ENCODE measurements at regions not wholly inside any gene's neighbourhood (a gene's known extent, or its start where the extent isn't known, plus 50 kb on each side); places are given as distances from the start of the nearest gene placed in this dataset.
"Not testable (repeated sequence)": the region's sequence is repeated elsewhere in the genome, so short reads cannot be mapped to it uniquely, and the experiment has no call there.

DNA sequence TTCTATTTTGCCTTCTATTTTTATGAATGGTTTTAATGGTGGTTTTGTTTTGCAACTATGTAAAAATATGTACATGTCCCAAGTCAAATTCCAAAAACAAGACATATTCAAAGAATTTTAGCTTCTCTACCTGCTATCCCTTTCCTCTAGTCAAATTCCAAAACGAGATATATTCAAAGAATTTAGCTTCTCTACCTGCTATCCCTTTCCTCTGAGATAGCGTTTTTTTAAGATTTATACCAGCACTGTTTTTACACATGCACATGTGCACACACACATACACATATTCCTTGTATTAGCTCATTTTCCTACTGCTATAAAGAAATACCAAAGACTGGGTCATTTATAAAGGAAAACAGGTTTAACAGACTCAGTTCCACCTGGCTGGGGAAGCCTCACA is 199.1 kb upstream of the ARL4C start:
- no peak for DNase-seq (ENCODE audit: low read depth, low spot score)

DNA sequence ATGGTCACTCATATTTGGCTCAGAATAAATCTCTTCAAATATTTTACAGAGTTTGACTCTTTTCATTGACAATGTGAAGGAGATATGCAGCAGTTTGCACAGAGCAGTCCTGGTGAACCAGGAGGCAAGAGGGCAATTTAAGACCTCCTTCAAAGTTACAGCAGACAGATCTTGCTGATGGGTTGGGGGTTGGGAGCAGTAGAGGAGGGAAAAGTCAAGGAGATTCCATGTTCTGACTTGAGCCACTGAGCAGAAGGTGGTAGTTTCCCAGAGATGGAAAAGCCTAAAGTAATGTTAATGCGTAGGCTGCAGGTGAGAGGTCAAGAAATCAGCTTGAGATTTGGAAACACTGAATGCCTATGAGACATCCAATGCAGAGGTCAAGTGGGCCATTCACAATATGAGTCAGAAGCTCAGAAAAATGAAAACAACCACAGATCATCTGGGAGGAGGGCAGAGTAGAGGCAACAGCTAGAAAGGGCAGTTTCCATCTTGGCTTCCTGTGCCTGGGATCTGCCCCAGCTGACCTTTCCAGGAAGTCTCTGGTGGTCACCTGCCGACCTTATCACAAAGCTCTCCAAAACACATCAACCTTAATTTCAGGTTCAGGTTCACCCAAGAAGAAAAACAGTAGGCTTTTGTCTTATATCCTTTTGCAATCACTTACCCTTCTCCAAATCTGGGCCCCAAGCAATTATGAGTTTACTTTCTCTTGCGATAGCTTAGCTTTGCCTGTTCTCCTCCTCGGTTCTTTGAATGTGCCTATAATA is 197.5 kb upstream of the ARL4C start:
- no peak for DNase-seq (ENCODE audit: low read depth, low spot score)

DNA sequence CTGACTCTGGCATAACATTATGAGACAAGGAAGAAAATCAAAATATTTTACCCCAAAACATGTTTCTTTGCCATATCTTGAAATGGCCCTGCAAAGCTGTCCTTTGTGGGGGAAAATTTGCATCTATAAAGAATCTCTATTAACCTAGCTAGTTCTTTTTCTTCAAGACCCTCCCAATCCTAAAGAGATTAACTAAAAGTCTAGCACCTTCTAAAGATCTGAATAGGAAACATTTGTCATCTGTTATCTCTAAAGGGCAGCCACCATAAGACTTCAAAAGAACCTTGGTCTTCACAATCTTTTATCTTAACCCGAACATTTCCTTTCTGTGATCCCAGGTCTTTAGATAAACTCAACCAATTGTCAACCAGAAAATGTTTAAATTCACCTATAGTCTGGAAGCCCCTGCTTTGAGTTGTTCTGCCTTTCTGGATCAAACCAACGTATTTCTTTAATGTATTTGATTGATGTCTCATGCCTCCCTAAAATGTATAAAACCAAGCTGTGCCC is 196.9 kb upstream of the ARL4C start:
- DNase-seq (ENCODE audit: low read depth, low spot score): not testable (repeated sequence)

DNA sequence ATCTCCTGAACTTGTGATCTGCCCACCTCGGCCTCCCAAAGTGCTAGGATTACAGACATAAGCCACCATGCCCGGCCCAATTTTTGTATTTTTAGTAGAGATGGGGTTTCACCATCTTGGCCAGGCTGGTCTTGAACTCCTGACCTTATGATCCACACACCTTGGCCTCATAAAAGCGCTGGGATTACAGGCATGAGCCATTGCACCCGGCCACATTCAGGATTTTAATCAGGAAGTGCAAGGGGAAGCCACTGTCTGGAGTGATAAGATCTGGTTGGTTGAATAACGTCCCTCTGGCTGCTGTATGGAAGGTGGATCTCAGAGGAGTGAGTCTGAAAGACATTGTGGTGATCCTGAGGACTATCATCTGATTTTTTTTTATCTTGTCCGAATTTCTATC is 196.3 kb upstream of the ARL4C start:
- not testable (repeated sequence) for DNase-seq (ENCODE audit: low read depth, low spot score)

DNA sequence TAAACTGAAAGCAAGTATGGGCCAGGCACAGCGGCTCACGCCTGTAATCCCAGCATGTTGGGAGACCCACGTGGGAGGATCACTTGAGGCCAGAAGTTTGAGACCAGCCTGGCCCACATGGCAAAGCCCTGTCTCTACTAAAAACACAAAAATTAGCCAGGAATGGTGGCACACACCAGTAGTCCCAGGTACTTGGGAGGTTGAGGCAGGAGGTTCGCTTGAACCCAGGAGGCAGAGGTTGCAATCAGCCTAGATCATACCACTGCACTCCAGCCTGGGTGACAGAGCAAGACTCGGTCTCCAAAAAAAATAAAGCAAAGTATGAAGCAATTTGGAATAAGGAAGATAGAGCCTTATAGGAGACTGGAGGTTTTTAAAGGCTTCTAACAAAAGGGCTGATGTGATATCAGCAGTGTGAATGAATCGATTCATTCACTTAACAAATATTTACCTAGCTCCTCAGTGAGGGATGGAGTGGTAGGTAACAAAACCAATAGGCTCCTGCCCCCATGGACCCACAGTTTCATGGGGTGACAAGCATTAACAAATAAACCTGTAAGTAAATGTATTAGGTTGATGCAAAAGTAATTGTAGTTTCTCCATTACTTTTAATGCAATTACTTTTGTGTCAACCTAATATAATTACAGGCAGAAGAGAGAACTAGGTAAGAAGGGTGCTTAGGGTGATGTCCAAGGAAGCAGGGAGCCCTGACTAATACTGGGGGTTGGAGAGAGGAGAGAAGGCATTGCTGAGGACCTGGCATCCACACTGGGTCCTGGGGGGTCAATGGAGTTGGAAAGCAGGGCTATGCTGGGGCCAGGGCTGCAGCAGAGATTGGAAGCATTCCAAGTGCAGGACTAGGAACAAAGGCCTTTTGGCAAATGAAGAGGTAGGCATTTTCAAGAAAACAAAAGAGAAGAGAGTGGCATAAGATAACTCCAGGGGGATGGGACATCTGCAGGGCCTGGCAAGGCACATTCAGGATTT is 195.4 kb upstream of the ARL4C start:
- DNase-seq (ENCODE audit: low read depth, low spot score): no peak

DNA sequence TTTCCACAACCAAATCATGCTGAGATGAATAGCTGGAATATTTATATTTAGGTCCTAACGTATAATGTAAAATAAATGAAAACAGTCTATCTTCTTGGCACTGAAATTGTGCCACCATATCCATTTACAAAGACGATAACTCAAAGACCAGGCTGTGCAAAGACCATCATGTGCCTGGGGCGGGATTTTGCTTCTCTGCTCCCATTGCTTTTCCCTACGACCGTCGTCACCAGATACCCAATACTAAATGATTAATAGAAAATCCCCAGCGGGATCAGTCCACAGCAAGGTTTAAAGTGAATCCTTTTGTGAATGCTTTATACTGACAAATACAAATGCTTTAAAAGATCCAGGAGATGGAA is 194.3 kb upstream of the ARL4C start:
- no peak for DNase-seq (ENCODE audit: low read depth, low spot score)

DNA sequence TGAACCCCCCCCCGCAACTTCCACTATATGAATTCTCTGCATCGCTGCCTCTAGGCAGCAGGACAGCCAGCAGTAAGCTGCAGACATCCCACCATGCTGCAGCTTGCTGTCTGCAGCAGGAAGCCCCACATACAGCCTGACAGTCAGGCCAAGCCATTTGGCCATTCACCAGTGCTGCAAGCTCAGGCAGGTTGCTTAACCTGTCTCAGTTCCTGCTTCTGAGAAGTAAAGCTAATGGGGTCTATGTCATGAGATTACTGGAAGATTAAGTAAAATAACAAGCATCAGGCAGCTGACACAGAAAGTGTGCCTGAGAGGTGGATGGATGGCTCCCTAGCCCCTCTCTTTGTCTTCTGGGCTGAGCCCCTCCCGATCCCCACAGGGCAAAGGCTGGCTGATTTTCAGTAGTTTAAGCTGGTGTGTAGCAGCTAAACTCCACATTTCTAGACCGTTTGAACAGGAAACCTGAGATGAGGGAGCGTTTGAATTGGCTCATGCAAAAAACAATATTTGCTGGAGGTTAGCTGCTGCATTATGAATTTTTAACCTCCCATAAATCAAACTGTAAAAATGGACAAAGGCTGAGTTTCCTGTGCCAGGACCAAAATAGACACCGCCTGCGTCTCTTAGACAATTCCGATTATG is 193.8 kb upstream of the ARL4C start:
- peak; percentile 32 for DNase-seq (ENCODE audit: low read depth, low spot score)

DNA sequence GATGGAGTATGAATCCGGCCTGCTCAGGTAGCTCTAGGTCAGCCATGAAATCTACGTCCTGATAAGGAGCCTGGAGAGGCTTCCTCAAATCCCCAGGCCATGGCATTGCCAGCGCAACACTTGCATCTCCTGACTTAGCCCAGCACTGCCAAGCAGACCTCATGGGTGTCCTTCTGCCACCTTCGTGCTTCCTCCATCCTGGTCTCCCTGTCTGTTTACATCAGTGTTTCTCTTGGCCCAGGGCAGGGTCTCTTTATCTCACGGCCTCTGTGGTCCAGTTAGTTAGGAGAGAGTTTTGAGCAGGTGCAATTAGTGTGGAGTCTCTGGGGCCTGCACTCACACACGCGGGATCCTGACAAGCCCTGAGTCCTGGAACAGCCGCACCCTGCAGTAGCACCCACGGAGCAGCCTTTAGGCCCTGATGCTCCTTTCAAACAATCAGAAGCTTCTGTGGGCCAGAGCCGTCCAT is 193.1 kb upstream of the ARL4C start:
- no peak for DNase-seq (ENCODE audit: low read depth, low spot score)

DNA sequence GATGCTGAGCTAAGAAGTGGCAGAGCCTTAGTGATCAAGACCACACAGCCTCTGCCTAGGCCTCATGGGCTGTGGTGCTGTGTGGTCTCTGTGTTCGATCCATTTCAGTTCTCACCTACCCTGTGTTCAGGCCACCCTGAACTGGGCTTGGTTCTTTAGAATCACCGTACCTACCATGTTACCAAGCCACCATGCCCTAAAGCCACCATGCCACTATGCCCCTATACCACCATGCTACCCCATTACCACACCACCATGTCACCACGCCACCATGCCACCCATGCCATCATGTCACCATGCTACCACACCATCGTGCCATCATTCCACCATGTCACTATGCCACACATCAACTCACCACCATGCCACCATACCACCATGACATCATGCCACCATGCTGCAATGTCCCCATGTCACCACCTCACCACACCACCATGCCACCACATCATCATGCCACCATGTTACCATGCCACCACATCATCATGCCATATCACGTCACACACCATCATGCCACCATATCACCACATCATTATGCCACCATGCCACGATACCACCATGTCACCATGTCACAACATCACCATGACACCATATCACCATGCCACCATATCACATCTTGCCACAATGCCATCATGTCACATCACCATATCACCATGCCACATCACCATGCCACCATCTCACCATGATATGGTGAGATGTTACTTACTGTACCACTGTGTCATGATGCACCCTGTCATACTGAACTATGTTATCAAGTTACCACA is 191.0 kb upstream of the ARL4C start:
- DNase-seq (ENCODE audit: low read depth, low spot score): no peak

DNA sequence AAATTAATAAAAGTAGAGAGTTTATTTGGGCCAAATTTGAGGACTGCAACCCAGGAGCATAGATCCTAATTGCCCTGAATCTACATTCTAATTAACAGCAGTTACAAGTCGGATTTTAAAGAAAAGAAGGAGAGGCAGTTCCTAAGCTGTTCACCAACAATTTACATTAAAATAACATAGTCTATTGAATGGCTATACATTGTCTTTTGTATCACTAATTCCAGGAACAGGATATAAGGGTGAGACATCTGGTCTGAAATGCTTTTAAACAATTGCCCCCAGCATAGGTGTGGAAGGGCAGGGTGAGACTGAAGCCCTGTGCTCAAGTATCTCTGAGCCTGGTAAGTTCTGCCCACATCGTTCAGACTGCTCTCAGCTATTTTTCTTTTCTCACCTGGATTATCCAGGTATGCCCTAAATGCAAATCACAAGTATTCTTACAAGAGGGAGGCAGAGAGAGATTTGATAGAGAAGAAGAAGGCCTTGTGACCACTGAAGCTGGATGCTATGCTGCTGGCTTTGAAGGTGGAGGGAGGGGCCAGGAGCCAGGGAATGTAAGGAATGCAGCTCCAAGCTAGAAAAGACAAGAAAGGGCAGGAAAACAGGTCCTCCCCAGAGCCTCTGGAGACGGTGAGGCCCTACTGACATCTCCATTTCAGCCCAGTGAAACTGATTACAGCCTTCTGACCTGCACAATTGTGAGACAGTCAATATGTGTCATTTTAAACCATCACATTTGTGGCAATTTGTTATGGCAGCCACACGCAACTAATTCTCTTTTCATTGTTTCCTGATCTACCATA is 189.4 kb upstream of the ARL4C start:
- DNase-seq (ENCODE audit: low read depth, low spot score): peak; percentile 87

DNA sequence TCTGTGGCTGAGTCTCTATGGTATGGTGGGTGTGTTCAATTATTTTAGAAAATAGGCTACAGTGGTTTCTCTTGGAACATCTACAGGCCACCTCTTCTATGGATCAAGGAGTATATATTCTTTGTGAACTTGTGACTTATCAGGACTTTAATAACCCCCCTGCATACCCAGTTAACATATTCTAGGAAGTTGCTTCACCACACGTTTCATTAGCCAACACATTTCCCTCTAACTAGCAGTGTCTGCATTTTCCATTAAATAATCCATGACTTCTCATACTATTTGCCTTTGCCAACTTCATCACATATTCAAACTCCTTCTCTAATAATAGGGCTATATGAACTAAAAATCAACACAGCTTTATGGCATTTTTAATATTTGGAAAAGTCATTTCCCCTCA is 187.6 kb upstream of the ARL4C start:
- no peak for DNase-seq (ENCODE audit: low read depth, low spot score)

DNA sequence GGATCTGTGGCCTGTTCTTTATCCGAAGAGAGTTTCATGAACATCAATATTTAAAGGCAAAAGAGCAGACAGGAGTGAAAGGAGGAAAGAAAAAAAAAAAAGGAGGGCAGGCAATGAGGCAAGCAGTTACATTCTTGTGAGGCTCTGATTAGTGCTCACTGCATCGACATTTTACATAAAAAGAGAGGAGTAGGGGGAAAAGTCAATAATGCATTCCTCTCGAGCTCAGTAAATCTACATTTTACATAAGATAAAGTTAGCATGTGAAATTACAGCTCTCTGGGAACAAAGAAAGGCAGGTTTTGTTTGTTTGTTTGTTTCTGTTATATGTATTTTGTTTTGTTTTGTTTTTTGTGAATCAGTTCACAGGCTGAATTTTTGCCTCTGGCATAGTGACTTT is 187.1 kb upstream of the ARL4C start:
- DNase-seq (ENCODE audit: low read depth, low spot score): no peak

DNA sequence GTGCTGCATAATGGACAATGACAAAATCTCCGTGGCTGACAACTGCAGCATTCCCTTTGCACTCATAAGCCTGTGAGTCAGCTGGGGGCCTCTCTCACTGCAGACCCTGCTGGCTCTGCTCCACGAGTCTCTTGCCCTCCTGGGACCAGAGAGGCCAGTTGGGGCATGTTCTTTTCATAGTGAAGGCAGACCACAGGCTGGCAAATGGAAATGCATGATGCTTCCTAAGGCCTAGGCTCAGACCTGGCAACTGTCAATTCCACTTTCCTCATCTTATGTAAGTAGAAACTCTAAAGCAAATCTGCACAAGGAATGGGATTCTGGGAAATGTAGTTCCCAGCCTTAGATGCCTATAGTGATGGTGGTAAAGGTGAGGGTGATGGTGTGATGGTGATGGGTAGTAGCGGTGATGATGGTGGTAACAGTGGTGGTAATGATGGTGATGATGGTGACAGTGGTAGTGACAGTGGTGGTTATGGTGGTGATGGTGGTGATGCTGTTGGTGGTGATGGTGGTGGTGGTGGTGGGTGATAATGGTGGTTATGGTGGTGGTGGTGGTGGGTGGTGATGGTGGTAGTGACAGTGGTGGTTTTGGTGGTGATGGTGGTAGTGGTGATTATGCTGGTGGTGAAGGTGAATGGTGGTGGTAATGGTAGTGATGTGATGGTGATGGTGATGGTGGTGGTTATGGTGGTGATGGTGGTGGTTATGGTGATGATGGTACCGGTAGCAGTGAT is 185.8 kb upstream of the ARL4C start:
- peak; percentile 56 for DNase-seq (ENCODE audit: low read depth, low spot score)

DNA sequence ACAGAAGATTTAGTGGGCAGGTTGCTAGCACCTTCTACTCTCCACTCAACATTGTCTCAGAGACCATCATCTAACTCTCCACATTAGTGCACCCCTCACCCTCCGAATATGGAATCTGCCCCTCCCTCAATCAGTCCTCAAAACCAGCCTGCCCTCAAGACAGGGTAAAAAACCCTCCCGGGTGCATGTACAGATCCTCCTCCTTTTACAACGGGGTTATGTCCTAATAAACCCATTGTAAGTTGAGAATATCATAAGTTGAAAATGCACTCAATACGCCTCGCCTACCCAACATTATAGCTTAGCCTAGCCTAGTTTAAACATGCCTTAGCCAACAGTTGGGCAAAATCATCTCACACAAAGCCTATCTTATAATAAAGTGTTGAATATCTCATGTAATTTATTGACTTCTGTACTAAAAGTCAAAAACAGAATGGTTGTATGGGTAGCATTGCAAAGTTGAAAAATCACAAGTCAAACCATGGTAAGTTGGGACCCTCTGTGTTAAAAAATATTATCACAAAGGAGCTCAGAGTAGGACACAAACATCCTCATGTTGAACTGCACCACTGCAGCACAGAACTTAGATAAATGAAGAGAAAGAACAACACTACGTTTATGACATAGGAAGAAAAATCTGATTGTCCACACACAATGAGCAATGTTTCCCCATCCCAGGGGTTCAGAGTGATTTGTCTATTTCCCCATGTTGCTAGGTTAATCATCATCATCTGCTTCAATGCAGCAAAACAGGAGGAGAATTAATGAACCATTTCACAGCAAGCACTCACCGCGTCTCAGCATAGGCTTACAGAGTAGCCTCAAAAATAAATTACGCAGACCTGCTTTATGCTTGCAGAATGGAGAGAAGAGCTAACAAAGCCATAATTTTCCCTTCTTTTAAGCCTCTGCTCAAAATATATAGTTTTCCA is 184.1 kb upstream of the ARL4C start:
- DNase-seq (ENCODE audit: low read depth, low spot score): peak; percentile 28

DNA sequence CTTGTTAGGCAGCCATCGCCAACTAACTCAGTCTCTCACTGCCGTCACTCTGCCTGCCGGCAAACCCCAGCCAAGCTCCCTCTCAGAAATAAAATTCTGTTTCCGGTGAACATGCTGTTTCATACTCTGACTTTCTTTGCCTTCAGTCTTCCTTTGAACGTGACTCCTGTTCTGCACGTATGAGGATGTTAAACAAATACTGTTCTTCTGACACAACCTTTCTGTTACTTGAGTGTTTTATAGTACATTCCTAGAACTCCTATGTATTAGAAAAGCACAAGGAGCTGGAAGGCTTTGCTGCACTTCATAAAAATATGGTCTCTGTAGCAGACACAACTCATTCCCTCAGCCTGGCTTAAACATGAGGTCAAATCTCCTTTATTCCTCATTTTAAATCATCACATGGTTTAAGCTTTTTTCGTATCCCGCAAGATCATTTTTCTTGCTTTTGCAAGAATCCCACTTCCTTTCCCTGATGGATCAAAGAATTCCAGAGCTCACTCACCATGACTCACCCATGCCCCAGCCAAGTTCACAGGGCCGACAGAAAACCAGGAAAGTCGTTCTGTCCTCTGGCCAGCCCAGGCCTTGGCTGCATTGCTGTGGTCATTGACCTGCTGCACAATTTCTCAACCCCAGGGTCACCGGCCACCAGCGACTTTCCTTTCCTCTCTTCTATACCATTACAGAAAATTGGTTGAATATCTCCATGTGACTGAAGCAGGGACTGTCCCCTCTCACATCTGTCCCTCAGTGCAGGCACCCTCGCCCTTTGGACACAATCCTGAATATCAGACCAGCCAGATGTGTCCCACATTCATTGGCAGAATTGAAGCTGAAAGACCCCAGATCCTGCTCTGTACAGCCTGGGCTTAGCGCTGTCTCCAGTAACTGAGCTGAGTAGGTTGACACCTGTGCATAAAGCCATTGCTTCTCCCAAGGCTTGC is 183.1 kb upstream of the ARL4C start:
- DNase-seq (ENCODE audit: low read depth, low spot score): peak; percentile 95

DNA sequence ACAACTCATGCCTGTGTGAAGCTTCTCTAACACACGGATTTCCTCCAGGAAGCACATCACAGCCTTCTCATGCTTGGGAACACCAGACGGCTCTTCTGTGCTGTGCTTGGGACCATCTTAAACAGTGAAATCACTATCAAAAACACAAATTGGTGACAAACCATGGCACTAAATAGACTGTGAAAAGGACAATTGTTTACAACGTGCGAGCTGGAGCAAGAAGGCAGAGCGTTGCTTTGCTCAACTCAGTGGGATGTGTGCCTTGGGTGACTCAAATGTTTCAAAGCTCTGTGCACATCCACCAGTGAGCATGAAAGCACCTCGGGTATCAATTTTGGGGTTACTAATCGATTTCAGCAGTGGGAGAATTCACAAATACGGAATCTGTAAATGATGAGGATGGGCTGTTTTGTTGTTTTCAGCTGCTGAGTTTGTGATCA is 182.4 kb upstream of the ARL4C start:
- no peak for DNase-seq (ENCODE audit: low read depth, low spot score)

DNA sequence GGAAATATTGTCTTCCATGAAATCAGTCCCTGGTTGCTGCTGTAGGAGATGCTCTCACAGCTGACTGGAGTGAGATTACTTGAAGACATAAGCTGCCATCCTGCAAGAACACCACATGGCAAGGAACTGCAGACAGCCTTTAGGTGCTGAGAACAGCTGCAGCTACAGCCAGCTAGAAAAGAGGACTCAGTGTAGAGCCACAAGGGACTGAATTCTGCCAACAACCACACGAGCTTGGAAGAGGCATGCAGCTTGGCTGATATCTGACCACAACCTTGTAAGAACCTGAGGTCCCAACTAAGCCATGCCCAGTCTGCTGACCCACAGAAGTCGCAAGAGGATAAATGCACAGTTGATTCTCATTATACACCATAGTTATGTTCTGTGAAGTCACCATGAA is 181.8 kb upstream of the ARL4C start:
- peak; percentile 92 for DNase-seq (ENCODE audit: low read depth, low spot score)
